ENCODE measurements at regions not wholly inside any gene's neighbourhood (a gene's known extent, or its start where the extent isn't known, plus 50 kb on each side); places are given as distances from the start of the nearest gene placed in this dataset.

DNA sequence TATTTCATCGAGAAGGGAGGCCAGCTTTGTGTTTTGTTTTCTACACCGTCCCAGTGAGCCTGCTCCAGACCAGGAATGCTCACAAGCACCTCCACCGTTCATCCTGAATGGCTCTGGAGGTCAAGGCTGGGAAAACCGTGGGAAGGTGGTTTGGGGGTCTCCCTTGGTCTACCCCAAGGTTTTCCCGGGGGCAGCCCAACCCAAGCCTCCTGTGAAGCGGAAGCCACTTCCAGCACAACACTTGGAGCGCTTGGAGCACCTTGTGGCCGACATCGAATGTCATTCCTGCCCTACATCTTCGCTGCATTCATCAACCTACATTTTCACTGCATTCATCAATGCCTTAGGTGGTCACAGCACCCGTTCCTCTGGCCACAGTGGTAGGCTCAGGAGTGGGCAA, 255.6 kb upstream of the PMEPA1 start:
- DNase-seq: no peak
- H3K4me1 ChIP-seq: no peaks in the 10 kb centered on the region
- H3K27ac ChIP-seq: no peak overlapping the region
- H3K4me3 ChIP-seq: no peak overlapping the region
- no peaks in the 10 kb centered on the region for H3K36me3 ChIP-seq
- H3K9me3 ChIP-seq (replicated peaks): no peaks in the 10 kb centered on the region; the same call in 1 of the 2 replicates
- H3K27me3 ChIP-seq: no peaks in the 10 kb centered on the region

DNA sequence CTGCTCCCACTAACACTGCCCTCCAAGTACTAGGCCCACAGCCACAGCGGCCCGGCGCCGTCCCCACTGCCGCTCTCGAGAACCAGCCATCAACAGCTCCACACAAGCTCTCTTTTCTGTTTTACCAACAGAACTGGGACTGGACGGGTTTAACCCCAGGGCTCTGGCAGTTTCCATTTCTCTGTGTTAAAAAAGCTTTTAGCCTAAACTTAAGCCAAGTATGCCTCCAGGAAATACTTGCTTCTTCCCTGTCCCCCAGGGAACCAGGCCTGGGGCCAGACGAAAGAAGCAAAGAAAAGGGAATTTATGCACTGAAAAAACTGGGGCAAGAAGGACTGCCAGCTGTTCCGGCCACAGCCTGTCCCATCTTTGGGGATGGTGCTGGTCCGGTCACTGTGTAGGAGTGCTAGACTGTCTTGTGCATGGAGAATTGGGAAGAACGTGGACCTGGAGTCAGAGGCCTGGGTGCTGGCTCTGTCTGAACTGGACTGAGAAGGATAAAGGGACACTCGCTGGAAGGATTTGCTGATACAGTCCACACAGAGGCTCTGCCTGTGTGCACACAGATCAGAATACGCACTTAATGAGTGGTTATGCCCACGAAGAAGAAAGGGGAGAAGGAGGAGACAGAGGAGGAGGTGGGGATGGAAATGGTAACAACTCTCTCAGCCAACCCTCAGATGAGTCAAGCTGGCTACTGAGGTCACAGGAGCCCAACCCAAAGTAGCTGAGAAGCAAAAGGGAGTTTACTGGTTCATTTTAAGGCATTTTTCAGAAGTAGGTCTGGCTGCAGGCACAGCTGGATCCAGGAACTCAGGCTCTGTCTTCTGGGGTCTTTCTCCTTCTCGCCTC, 254.4 kb upstream of the PMEPA1 start:
- DNase-seq: no peak
- Histone ChIP-seq H3K4me3 (no peak overlapping the region), H3K27me3 (no peaks in the 10 kb centered on the region)

DNA sequence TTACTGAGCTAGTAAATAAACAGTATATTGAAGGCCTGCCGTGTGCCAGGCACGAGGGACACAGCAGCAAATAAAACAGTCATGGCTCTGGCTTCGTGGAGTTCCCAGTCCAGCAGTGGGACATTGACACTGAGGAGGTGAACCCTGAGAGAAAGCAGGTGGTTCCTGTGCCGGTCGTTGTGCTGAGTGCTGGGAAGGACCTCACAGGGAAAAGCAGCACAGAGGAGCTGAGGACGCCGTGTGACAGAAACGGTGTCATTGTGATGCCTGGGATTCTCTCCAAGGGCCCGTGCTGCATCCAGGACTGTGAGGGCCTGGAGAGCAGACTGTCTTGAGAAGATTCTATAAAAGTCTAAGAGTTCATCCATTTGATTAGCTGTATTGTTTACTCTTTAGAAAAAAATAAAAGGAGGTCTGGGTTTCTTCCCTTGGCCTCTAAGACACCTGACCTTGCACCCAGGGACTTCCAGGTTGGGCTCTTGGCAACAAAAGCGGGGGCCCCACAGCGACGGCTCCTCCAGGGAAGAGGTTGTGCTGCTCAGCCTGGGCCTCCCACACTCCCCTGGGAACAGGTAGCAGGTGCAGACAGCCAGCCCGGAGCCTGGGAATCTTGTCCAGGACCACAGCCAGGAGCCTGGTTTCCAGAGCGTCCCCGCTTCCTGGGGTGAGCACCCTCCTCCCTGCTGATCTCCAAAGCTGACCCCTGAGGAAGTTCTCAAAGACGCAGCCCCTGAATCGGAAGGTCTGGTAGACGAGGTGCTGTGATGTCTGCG, 251.2 kb upstream of the PMEPA1 start:
- no peaks in the 10 kb centered on the region for H3K9me3 ChIP-seq (replicated peaks)
- peak in 1 of 2 experiments; percentile 40 for DNase-seq
- H3K27ac ChIP-seq: no peak overlapping the region
- no peaks in the 10 kb centered on the region for H3K27me3 ChIP-seq
- H3K4me3 ChIP-seq: no peak overlapping the region
- no peaks in the 10 kb centered on the region for H3K4me1 ChIP-seq
- H3K36me3 ChIP-seq: no peaks in the 10 kb centered on the region

More for the DNA sequence above, 254.4 kb upstream of the PMEPA1 start:
- H3K4me1 ChIP-seq: no peaks in the 10 kb centered on the region
- no peaks in the 10 kb centered on the region; the same call in 1 of the 2 replicates for H3K9me3 ChIP-seq (replicated peaks)
- no peak overlapping the region for H3K27ac ChIP-seq
- H3K36me3 ChIP-seq: no peaks in the 10 kb centered on the region

DNA sequence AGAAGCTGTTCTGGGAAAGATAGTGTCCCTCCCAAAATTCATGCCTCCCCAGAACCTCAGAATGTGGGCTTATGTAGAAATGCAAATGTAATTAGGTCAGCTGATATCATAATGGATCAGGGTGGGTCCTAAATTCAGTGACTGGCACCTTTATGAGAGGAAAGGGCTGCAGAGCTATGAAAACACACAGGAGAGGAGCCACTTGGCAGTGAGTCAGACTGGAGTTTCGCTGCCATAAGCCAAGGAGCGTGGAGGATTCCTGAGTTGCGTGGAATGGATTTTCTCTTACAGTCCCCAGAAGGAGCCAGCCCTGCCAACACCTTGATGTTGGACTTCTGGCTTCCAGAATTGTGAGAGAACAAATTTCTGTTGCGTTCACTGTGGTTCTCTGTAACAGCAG, 249.8 kb upstream of the PMEPA1 start:
- no peak overlapping the region for H3K4me3 ChIP-seq
- no peak for DNase-seq
- H3K27ac ChIP-seq: no peak overlapping the region
- H3K4me1 ChIP-seq: no peaks in the 10 kb centered on the region
- no peaks in the 10 kb centered on the region for H3K27me3 ChIP-seq
- no peaks in the 10 kb centered on the region for H3K36me3 ChIP-seq
- peaks cover 4% of the 10 kb centered on the region for H3K9me3 ChIP-seq (replicated peaks)

DNA sequence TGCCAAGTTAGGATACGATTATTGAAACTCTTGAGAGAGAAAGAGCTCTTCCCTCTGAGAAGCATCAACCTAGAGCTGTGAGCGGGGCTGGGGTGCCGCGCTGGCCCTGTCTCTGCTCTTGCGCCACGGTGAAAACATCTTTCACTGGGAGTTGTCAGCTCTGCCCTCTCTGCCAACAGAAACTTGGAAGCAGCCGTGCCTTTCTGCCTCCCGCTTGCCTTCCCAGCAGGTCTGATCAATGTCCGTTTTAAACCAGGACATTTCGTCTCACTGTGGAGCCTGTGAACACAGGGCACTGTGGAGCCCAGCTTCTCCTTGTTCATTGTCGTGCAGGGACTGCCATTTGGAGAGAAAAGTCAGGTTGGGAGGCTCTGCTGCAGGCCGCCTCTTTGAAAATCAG, 249.2 kb upstream of the PMEPA1 start:
- H3K36me3 ChIP-seq: no peaks in the 10 kb centered on the region
- no peak overlapping the region for H3K4me3 ChIP-seq
- no peak overlapping the region for H3K27ac ChIP-seq
- peaks cover 10% of the 10 kb centered on the region for H3K9me3 ChIP-seq (replicated peaks)
- no peak for DNase-seq
- H3K27me3 ChIP-seq: no peaks in the 10 kb centered on the region
- no peaks in the 10 kb centered on the region for H3K4me1 ChIP-seq

DNA sequence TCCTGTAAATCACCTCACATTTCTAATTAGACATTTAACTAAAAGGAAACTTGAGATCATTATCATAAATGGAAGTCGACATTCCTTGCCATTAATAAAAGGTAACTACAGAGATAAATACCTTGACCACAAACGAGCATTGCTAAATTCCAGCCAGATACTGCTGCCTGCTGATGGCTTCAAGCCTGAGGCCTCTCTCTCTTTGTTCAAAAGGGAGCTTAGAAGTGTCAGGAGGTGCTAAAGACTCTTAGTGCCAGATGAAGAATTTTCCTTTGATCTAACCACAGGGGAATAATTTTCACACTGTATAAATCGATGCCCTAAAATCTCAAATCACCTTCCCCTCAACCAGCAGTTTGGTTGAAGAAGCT, 248.2 kb upstream of the PMEPA1 start:
- no peak overlapping the region for H3K4me3 ChIP-seq
- peaks cover 10% of the 10 kb centered on the region for H3K9me3 ChIP-seq (replicated peaks)
- no peak overlapping the region for H3K27ac ChIP-seq
- no peak for DNase-seq
- H3K4me1 ChIP-seq: no peaks in the 10 kb centered on the region
- no peaks in the 10 kb centered on the region for H3K36me3 ChIP-seq
- no peaks in the 10 kb centered on the region for H3K27me3 ChIP-seq

DNA sequence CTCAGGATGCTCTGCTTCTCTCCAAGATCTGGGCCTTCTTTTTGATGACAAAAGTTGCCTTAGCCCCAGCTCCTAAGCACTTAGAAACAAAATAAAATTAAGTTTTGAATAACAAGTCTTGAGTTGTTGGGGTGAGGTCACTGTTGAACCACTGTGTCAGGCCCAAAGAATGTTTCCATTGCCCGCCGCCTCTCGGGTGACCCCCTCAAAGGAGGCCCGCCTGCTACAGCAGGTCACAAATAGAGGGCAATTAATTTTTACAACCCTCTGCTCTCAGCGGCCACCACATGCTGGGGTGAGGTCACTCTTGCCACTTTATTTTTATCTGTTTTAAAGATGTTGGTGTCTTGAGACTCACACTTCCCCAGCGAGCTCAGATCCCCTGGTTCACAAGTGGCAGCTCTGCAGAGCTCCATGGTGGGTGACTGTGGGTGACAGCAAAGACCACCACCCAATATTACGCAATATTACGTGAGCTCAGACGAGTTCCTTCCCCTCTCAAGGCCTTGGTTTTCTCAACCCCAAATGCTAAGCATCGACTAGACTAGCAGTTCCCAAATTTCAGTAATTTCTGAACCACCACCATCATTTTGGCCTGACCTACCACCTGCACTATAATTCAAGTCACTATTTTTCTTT, 247.7 kb upstream of the PMEPA1 start:
- H3K4me1 ChIP-seq: no peaks in the 10 kb centered on the region
- H3K27me3 ChIP-seq: no peaks in the 10 kb centered on the region
- no peaks in the 10 kb centered on the region for H3K36me3 ChIP-seq
- no peak for DNase-seq
- H3K9me3 ChIP-seq (replicated peaks): peaks cover 10% of the 10 kb centered on the region
- no peak overlapping the region for H3K27ac ChIP-seq
- H3K4me3 ChIP-seq: no peak overlapping the region

DNA sequence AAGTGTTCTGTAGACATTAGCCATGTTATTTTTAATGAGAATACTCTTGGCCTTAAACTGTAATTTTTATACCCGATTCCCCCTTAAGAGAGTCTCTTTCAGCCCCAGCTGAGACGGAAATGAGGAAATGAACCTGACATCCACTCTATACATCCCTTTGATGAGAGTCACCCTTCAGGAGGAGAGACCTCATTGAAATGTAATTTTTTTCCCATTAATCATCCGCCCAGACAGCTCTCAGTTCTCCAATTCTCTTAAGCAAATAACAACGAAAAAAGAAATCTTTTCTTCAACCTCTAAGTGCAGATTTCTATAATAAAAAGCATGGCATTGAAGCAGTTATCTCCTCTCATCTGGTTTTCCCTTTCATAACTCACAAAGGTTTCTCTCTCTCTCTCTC, 243.8 kb upstream of the PMEPA1 start:
- no peaks in the 10 kb centered on the region for H3K27me3 ChIP-seq
- H3K9me3 ChIP-seq (replicated peaks): peaks cover 13% of the 10 kb centered on the region
- no peaks in the 10 kb centered on the region for H3K4me1 ChIP-seq
- H3K4me3 ChIP-seq: no peak overlapping the region
- H3K27ac ChIP-seq: no peak overlapping the region
- no peak for DNase-seq
- no peaks in the 10 kb centered on the region for H3K36me3 ChIP-seq

DNA sequence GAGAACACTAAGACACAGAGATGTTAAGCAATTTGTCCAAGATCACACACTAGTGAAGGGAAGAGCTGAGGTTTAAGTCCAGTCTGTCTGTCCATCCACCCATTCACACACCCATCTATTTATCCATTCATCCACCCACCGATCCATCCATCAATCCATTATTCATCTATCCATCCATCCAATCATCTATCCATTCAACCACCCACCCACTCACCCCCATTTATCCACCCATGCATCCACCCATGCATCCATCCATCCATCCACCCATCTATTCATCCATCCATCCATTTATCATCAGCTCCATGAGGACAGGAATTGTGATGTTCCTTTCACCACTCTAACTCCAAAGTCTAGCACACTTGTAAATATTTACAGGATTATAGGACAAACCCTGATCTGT, 242.3 kb upstream of the PMEPA1 start:
- Histone ChIP-seq H3K27me3 (no peaks in the 10 kb centered on the region), H3K36me3 (no peaks in the 10 kb centered on the region)

DNA sequence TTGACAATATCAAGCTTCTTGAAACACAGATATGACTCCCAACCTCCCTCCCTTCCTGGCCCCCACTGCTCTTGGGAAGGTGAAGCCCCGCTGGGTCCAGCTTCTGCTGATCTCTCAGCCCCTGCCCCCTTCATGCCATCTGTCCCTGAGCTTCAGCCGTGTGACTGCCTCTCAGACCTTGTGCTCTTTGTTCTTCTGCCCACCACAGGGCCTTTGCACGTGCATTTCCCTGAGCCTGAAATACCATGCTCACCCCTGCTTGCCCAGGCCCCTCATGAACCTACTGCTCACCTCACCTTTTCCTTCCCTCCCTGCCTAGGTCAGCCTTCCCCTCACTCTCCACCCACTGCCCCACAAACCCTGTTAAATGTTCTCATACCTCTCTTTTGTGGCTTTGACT, 241.7 kb upstream of the PMEPA1 start:
- no peak overlapping the region for H3K4me3 ChIP-seq
- no peaks in the 10 kb centered on the region for H3K27me3 ChIP-seq
- H3K4me1 ChIP-seq: no peaks in the 10 kb centered on the region
- no peak for DNase-seq
- H3K27ac ChIP-seq: no peak overlapping the region
- no peaks in the 10 kb centered on the region for H3K36me3 ChIP-seq
- peaks cover 13% of the 10 kb centered on the region for H3K9me3 ChIP-seq (replicated peaks)

More for the DNA sequence above, 242.3 kb upstream of the PMEPA1 start:
- H3K27ac ChIP-seq: no peak overlapping the region
- DNase-seq: no peak
- H3K9me3 ChIP-seq (replicated peaks): peaks cover 13% of the 10 kb centered on the region
- H3K4me1 ChIP-seq: no peaks in the 10 kb centered on the region
- no peak overlapping the region for H3K4me3 ChIP-seq

DNA sequence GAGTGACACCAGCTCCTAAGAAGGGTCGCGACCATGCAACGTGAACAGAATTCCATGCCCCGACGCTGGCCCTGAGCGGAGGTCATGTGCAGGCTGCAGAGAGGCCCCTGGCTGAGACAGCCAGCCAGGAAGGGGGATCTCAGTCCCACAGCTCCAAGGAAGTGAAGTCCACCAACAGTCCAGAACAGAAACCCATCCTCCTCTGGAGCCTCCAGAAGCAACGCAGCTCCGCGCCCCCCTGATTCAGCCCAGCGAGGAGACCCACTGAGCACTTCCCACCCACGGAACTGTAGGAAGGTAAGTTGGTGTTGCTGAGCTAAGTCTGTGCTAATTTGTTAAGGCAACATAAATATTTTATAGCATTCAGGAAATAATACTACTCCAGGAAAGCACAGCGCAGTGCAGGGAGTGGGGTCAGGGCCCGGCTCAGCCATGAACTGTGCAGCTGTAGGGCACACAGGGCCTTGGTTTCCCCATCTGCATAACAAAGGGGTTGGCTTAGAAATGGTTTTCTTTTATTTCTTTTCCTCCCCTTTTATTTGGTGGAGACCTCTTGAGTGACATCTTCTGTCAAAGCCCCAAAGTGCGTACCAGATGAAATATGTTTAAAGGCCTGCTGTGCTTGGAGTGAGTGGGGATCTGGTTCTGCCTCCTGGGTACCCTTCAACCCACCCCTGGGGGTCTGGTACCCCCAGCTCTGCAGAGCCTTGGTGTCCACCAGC, 241.1 kb upstream of the PMEPA1 start:
- Histone ChIP-seq H3K36me3 (no peaks in the 10 kb centered on the region), H3K9me3 (replicated peaks) (peaks cover 13% of the 10 kb centered on the region), H3K4me3 (no peak overlapping the region), H3K4me1 (no peaks in the 10 kb centered on the region), H3K27me3 (no peaks in the 10 kb centered on the region), H3K27ac (no peak overlapping the region)
- no peak for DNase-seq

DNA sequence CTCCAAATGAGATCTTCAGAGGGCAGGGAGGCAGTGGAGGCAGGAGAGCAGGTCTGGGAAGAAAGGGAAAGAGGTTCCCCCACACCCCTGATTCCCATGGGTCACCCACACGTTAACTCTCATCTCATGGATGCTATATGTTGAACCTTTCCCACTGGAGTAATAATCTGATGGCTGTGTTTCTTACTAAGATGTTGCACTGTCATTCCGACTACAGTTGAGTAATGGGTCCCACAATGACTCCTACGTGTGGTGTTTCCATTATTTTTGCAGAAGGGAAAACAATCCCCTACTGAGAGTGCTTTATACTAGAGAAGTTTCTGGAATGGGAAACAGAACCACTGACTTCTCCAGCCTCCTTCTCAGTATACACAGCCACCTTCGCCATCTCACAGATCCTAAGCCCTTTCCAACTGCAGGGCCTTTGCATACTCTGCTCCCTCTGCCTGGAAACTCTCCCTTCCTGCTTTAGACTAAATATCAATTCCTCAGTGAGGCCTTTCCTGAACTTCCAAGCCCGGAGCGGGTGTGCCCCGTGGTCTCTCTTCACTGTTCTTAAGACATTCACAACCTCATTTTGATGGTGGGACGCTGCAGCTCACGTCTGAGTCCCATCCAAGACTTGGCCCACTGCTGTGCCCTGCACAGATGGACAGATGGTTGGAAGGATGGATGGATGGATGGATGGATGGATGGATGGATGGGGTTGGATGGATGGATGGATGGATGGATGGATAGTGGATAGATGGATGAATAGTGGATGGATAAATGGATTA, 238.6 kb upstream of the PMEPA1 start:
- H3K27me3 ChIP-seq: no peaks in the 10 kb centered on the region
- no peak overlapping the region for H3K27ac ChIP-seq
- H3K36me3 ChIP-seq: no peaks in the 10 kb centered on the region
- H3K4me3 ChIP-seq: no peak overlapping the region
- no peak for DNase-seq
- peaks cover 6% of the 10 kb centered on the region for H3K9me3 ChIP-seq (replicated peaks)
- H3K4me1 ChIP-seq: no peaks in the 10 kb centered on the region

DNA sequence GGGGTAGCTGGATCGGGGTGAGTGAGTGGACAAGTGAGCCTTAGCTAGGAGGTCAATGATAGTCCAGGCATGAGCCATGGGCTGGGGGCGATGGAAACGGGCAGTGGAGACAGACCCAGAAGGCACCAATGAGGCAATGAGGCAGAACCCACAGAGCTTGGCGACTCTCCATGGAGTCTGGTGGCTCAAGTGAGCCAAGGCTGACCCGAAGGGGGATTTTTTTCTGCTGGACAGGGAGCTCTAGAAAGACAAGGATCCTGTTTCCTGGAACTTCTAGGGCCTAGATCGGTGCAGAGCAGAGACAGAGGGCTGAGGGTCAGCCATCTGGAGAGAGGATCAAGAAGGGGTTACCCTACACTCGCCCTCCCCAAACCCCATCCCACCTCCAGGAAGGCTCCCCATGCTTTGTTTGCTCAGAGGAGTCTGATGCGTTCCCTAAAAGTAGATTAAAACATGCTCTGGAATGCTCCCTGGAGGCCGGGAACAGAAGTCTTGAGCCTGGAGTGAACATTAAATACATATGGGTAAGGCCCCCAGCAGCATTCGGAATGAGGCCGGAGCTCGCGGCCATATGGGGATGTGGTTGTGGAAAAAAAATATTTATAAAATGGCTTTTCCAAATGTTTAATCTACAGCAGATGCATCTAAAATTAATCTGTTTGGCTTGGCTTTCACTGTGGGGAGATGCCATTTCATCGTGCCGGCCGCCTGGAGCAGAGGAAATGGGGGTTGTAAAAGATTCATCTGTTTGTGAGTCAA, 237.8 kb upstream of the PMEPA1 start:
- Histone ChIP-seq H3K27me3 (no peaks in the 10 kb centered on the region), H3K36me3 (no peaks in the 10 kb centered on the region), H3K4me3 (no peak overlapping the region), H3K9me3 (replicated peaks) (peaks cover 6% of the 10 kb centered on the region), H3K4me1 (no peaks in the 10 kb centered on the region), H3K27ac (no peak overlapping the region)
- no peak for DNase-seq
